Activated naive CD4-positive, alpha-beta T cell treated with anti-CD3 and anti-CD28 coated beads, Interleukin-2, amount 50 U/mL, for 72 hours (primary cell): ENCODE measurements at regions not wholly inside any gene's neighbourhood (a gene's known extent, or its start where the extent isn't known, plus 50 kb on each side); places are given as distances from the start of the nearest gene placed in this dataset.
"Not testable (repeated sequence)": the region's sequence is repeated elsewhere in the genome, so short reads cannot be mapped to it uniquely, and the experiment has no call there.

ENCODE experiments used
- ATAC-seq, 2 donors: fragments of 150-1000 bp; cut with Tn5 transposase; 2 replicates each; pipeline ENCODE4 v1.10.0; 2021; ENCODE audit warnings: mild to moderate bottlenecking in 2 of 2, moderate library complexity in 2 of 2
- DNase-seq, 2 donors: peaks; one replicate each; pipeline ENCODE4 v3.0.0; 2021 to 2022; ENCODE audit warnings: low spot score in 2 of 2
- H3K27ac Mint-ChIP-seq, 2 donors: one replicate each; pipeline ENCODE4 v1.8.0; 2022; ENCODE audit warnings: mild to moderate bottlenecking in 2 of 2, mixed read lengths in 2 of 2
- H3K36me3 Mint-ChIP-seq, 2 donors: one replicate each; pipeline ENCODE4 v1.8.0; 2022; ENCODE audit warnings: mixed read lengths in 2 of 2
- H3K9me3 Mint-ChIP-seq, 2 donors: one replicate each; pipeline ENCODE4 v1.8.0; 2022; ENCODE audit warnings: mixed read lengths in 2 of 2

GRCh38 chr15:63434576-63435186, 53.0 kb upstream of the CA12 start:
- no peaks in the 10 kb centered on the region for H3K36me3 Mint-ChIP-seq
- ATAC-seq = no peak
- no peaks in the 10 kb centered on the region for H3K9me3 Mint-ChIP-seq

DNA sequence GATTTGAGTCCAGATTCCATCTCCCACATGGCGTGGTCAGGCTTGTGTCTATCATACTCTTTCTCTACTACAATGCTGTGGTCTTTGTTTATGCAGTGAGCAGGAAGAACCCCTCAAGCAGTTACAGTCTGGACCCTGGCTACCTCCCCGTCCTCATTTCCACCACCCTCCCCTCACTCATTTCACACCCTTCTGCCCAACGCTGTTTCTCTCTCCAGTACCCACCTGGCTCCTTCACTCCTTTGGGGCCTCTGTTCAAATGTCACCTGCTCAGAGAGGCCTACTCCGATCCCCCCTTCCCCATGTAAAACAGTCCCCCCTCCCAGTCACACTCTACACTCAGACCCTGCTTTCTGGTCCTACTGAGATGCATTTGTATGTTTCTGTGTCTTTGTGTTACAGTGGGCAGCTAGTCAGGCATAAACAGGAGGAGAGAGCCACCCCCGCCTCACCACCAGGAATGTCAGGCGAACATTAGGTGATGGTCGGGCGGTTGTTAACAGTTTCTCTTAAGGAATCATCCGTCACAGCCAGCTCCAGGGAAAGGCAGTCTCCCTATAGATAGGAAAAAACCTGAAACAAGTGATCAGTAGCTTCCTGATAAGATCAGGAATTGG, 53.7 kb upstream of the CA12 start:
- no peak for DNase-seq
- no peaks in the 10 kb centered on the region for H3K9me3 Mint-ChIP-seq
- no peak overlapping the region for H3K27ac Mint-ChIP-seq
- H3K36me3 Mint-ChIP-seq = no peaks in the 10 kb centered on the region
- ATAC-seq = no peak

More at GRCh38 chr15:63434576-63435186, 53.0 kb upstream of the CA12 start:
- H3K27ac Mint-ChIP-seq = no peak overlapping the region
- DNase-seq = no peak

DNA sequence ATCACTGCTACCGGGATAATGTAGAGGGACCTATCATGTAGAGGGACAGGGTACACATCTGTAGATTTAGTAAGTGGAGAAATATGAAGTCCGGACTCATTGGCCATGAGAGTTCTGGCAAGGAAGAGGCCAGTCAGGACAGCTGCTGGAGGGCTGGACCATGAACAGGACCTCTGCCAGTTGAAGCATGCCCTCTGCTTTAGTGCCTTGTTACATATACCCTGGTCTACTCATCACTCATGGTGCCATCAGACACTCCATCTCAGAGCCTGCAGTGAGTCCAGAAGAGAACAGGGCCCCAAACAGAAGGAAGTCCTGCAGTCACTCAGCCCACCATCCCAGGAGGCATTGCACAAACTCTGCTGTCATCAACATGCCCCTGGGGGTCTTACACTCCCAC, 54.7 kb upstream of the CA12 start:
- Mint-ChIP-seq H3K27ac (peak overlapping the region; percentile 60 to 70), H3K9me3 (no peaks in the 10 kb centered on the region), H3K36me3 (no peaks in the 10 kb centered on the region)
- no peak for DNase-seq
- no peak for ATAC-seq

- Mint-ChIP-seq H3K36me3 (no peaks in the 10 kb centered on the region), H3K27ac (peak overlapping the region; percentile 60 to 70)
Observed at GRCh38 chr15:63436872-63437375, 55.3 kb upstream of the CA12 start.

DNA sequence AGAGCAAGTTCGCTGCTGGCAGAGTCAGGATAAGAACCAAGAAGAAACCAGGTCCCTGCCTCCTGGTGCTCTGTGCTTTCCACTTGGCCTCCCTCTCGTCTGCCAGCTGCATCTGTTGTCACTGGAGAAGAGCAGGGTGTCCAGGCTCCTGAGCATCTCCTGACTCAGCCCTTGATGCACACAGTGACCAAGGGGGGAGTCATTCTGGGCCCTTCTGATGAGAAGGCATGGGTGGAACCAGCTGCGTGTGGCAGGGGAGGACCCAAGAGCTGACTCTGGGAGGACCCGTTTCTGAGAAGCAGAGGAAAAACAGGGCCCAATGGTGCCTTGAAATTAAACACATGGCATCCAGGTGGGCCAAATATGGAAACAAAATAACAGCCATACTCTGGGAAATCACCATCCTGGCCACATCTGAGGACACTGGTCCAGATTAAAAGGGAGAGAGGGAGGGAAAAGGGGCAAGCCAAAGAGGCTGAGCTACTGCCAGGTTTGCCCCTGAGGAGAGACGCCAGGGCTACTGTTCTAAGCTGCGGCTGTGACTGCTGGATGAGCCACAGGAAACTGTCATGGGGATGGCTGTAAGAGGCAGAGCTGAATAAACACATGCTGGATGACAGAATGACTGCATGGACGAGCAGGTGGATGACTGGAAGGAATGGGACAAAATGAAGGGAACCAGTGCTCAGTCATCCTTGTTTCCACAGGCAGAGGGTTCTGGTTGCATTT, 58.1 kb upstream of the CA12 start:
- Mint-ChIP-seq H3K36me3 (no peaks in the 10 kb centered on the region), H3K27ac (peak overlapping the region in 1 of 2 donors; percentile 56), H3K9me3 (no peaks in the 10 kb centered on the region)
- peak in 1 of 2 donors; percentile 53 for ATAC-seq
- no peak for DNase-seq

More at GRCh38 chr15:63436872-63437375, 55.3 kb upstream of the CA12 start:
- DNase-seq (peak; percentile 67 to 69), ATAC-seq (peak; percentile 87 to 92)
- no peaks in the 10 kb centered on the region for H3K9me3 Mint-ChIP-seq

DNA sequence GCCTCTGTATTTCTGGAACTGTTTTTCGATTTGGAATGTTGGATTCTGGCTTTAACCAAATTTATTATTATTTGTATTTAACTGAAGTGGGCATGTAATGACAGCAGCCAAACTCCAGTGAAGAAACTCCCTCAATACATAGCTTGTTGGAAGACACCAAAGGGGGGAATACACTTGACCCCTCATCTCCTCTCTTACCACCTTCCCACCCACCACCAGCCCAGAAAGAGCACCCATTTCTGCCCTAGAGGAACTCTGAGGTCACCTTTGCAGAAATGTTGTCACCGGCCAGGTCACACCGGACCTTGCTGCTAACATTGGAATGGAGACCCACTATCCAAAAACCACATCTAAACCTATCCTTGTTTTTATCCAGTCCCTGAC, 58.6 kb upstream of the CA12 start:
- no peak for DNase-seq
- Mint-ChIP-seq H3K27ac (peak overlapping the region in 1 of 2 donors; percentile 56), H3K36me3 (no peaks in the 10 kb centered on the region), H3K9me3 (no peaks in the 10 kb centered on the region)
- ATAC-seq = no peak

DNA sequence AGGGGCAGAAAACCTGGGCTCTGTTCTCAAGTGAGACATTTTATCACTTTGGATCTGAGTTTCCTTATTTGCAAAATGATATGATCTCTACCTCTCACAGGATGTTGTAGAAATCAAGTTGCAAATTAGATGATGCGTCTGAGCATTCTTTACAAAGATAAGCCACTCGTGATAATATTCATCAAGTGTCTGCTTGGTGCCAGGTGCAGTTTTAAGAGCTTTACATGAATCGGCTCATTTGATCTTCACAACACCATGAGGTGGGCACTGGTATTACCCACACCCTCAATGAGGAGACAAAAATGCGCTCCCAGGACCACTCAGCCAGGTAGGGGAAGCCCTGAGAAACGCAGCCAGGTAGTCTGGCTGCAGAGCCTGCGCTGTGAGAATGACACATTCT, 59.1 kb upstream of the CA12 start:
- ATAC-seq (no peak), DNase-seq (no peak)
- H3K36me3 Mint-ChIP-seq = no peaks in the 10 kb centered on the region
- H3K27ac Mint-ChIP-seq = peak overlapping the region in 1 of 2 donors; percentile 56
- no peaks in the 10 kb centered on the region for H3K9me3 Mint-ChIP-seq

GRCh38 chr15:63441266-63441665, 59.6 kb upstream of the CA12 start:
- H3K27ac Mint-ChIP-seq = no peak overlapping the region
- no peak for ATAC-seq
- no peak for DNase-seq
- H3K9me3 Mint-ChIP-seq = no peaks in the 10 kb centered on the region
- H3K36me3 Mint-ChIP-seq = no peaks in the 10 kb centered on the region

DNA sequence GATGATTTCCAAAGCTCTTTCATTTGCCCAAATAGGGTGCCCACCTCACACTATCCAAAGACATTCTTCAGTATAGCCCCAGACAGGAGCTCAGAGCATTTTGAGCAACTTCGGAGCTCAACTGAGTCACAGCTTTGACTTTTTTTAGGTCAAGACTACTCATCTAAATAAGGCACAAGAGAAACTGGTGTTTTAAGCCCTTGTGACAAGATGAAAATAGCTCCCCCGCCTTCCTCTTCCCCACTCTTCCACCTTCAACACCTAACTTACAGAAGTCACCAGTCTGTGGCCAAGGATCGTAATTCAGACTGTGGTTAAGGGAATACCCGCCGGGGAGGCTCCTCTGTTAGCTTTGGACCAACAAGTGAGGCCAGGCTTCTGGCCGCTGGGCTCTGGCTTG, 60.4 kb upstream of the CA12 start:
- no peak overlapping the region for H3K27ac Mint-ChIP-seq
- no peaks in the 10 kb centered on the region for H3K36me3 Mint-ChIP-seq
- H3K9me3 Mint-ChIP-seq = no peaks in the 10 kb centered on the region
- no peak for DNase-seq
- peak in 1 of 2 donors; percentile 32 for ATAC-seq

GRCh38 chr15:63444611-63445010, 59.8 kb upstream of the USP3 start:
- H3K36me3 Mint-ChIP-seq = no peaks in the 10 kb centered on the region
- no peak overlapping the region for H3K27ac Mint-ChIP-seq
- H3K9me3 Mint-ChIP-seq = no peaks in the 10 kb centered on the region

GRCh38 chr15:63446255-63446654, 58.1 kb upstream of the USP3 start:
- ATAC-seq (peak in 1 of 2 donors; percentile 22), DNase-seq (no peak)
- Mint-ChIP-seq H3K36me3 (no peaks in the 10 kb centered on the region), H3K9me3 (no peaks in the 10 kb centered on the region), H3K27ac (peak overlapping the region in 1 of 2 donors; percentile 13)

More at GRCh38 chr15:63444611-63445010, 59.8 kb upstream of the USP3 start:
- no peak for DNase-seq
- ATAC-seq = no peak

- no peak overlapping the region for H3K27ac Mint-ChIP-seq
Observed at GRCh38 chr15:63447017-63447676, 57.2 kb upstream of the USP3 start.

DNA sequence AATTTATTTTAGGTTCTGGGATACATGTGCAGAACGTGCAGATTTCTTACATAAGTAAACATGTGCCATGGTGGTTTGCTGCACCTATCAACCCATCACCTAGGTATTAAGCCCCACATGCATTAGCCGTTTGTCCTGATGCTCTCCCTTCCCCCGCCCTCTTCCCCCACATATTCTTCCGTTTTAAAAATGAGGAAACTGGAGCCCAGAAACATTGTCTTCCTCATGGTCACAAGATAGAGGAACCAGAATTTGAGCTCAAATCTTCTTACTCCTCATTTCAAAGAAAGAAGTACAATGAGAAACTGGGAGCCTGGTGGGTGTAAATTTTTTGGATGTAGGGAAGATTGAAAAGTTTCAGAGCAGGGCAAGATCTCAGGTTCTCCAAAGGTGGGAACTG, 56.1 kb upstream of the USP3 start:
- Mint-ChIP-seq H3K36me3 (no peaks in the 10 kb centered on the region), H3K9me3 (no peaks in the 10 kb centered on the region), H3K27ac (no peak overlapping the region)
- ATAC-seq (no peak), DNase-seq (no peak)

More at GRCh38 chr15:63447017-63447676, 57.2 kb upstream of the USP3 start:
- ATAC-seq = no peak
- Mint-ChIP-seq H3K36me3 (no peaks in the 10 kb centered on the region), H3K9me3 (no peaks in the 10 kb centered on the region)
- no peak for DNase-seq

- H3K27ac Mint-ChIP-seq, ATAC-seq, H3K36me3 Mint-ChIP-seq, H3K9me3 Mint-ChIP-seq, DNase-seq: not testable (repeated sequence)
Observed at GRCh38 chr15:63448872-63449555, 55.4 kb upstream of the USP3 start.

DNA sequence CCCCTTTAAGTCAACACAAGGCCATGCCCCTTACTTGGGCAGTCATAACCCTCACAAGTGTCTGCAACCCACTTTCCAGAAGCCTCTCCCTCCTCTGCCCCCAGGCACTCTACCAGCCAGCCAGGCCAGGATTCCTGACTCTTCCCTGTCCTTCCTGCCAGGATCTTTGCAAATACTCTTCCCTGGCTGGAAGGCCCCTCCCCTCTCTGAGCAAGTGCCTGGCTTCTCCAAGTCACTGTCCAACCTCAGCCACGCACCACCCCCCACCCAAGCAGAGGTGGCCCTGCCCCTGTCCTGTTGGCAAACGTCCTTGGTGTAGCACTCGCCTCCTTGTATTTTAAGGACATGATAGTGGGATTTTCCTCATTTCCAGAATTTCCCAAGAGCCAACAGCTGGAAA, 54.7 kb upstream of the USP3 start:
- H3K36me3 Mint-ChIP-seq = no peaks in the 10 kb centered on the region
- no peak overlapping the region for H3K27ac Mint-ChIP-seq
- no peak for DNase-seq
- H3K9me3 Mint-ChIP-seq = no peaks in the 10 kb centered on the region
- no peak for ATAC-seq

DNA sequence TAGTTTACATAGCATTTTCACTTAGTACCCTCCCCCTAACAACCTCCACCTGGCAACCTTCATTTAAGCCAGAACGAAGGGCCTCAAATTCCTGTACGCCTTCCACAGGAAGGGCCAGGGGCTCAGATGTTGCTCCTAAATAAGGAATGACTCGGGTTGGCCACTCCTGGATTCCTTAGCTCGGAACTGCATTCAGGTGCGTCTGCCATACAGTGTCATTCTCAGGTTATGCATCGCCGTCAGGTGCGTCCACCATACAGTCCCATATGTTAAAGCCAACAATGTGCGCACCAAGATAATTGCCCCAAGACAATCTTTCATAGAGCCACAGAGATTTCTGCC, 53.5 kb upstream of the USP3 start:
- ATAC-seq (no peak), DNase-seq (no peak)
- no peak overlapping the region for H3K27ac Mint-ChIP-seq
- no peaks in the 10 kb centered on the region for H3K9me3 Mint-ChIP-seq
- H3K36me3 Mint-ChIP-seq = no peaks in the 10 kb centered on the region
